Activated CD8-positive, alpha-beta T cell treated with anti-CD3 and anti-CD28 coated beads for 36 hours (primary cell): ENCODE measurements at regions not wholly inside any gene's neighbourhood (a gene's known extent, or its start where the extent isn't known, plus 50 kb on each side); places are given as distances from the start of the nearest gene placed in this dataset.

ENCODE experiments used
- ATAC-seq: fragments of 200-7000 bp; cut with Tn5 transposase; one replicate; pipeline ENCODE4 v1.10.0; 2021; ENCODE audit warnings: mild to moderate bottlenecking, moderate library complexity
- CTCF ChIA-PET: fragments of 350-600 bp; sonication (Branson Sonifier 250); formaldehyde crosslinking; loops from one replicate; lab custom pipeline; 2021; ENCODE audit warnings: antibody characterized with exemption; lab: Charles Lee
- POLR2A ChIA-PET: fragments of 350-600 bp; sonication (Branson Sonifier 250); formaldehyde crosslinking; loops from one replicate; lab custom pipeline; 2021; ENCODE audit warnings: antibody characterized with exemption; lab: Charles Lee
- DNase-seq: peaks from one replicate; pipeline ENCODE4 v3.0.0-alpha.2; 2020
- H3K27ac Mint-ChIP-seq: one replicate; pipeline ENCODE4 v1.8.0; 2021; ENCODE audit warnings: mild to moderate bottlenecking, mixed read lengths
- H3K27me3 Mint-ChIP-seq: one replicate; pipeline ENCODE4 v1.8.0; 2021; ENCODE audit warnings: mixed read lengths
- H3K36me3 Mint-ChIP-seq: one replicate; pipeline ENCODE4 v1.8.0; 2021; ENCODE audit warnings: low read depth, mixed read lengths
- H3K4me1 Mint-ChIP-seq: one replicate; pipeline ENCODE4 v1.8.0; 2021; ENCODE audit warnings: low read depth, mixed read lengths
- H3K4me3 Mint-ChIP-seq: one replicate; pipeline ENCODE4 v1.8.0; 2021; ENCODE audit warnings: mild to moderate bottlenecking, moderate library complexity, mixed read lengths
- H3K9me3 Mint-ChIP-seq: one replicate; pipeline ENCODE4 v1.8.0; 2021; ENCODE audit warnings: mixed read lengths
- intact Hi-C: fragments of 100-400 bp; cut with micrococcal nuclease; formaldehyde crosslinking; loops from one replicate; pipeline ENCODE4 v1.10.0; 2022
- TF ChIP-seq, protein P1 (sequence below): fragments of 200-600 bp; IDR thresholded peaks from one replicate; pipeline ENCODE4 v1.8.0; 2022; ENCODE audit warnings: antibody characterized with exemption, mild to moderate bottlenecking

DNA sequence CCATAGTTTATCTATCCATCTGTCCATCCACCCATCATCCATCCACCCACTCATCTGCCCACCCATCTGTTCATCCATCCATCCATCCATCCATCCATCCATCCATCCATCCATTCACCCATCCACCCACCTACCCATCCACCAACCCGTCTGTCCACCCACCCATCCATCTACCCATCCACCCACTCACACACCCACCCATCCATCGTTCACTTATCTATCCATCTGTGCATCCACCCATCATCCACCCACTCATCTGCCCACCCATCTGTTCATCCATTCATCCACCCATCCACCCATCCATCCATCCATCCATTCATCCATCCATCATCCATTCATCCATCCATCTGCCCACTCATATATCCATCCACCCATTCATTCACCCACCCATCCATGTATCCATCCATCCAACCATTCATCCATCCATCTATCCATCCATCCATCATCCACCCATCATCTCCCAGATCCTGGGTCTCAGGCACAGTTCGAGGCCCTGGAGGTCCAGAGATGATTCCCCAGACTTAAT lies 88.2 kb upstream of the WNT4 start:
- peaks cover 5% of the 10 kb centered on the region for H3K27me3 Mint-ChIP-seq
- ATAC-seq = no peak
- no peaks in the 10 kb centered on the region for H3K36me3 Mint-ChIP-seq
- H3K9me3 Mint-ChIP-seq = no peaks in the 10 kb centered on the region
- no peak for DNase-seq
- CTCF ChIA-PET = no interaction called here
- TF ChIP-seq, protein P1, sequence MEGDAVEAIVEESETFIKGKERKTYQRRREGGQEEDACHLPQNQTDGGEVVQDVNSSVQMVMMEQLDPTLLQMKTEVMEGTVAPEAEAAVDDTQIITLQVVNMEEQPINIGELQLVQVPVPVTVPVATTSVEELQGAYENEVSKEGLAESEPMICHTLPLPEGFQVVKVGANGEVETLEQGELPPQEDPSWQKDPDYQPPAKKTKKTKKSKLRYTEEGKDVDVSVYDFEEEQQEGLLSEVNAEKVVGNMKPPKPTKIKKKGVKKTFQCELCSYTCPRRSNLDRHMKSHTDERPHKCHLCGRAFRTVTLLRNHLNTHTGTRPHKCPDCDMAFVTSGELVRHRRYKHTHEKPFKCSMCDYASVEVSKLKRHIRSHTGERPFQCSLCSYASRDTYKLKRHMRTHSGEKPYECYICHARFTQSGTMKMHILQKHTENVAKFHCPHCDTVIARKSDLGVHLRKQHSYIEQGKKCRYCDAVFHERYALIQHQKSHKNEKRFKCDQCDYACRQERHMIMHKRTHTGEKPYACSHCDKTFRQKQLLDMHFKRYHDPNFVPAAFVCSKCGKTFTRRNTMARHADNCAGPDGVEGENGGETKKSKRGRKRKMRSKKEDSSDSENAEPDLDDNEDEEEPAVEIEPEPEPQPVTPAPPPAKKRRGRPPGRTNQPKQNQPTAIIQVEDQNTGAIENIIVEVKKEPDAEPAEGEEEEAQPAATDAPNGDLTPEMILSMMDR = no peak
- POLR2A ChIA-PET = no interaction called here
- no peak overlapping the region for H3K27ac Mint-ChIP-seq
- no peaks in the 10 kb centered on the region for H3K4me1 Mint-ChIP-seq
- H3K4me3 Mint-ChIP-seq = no peak overlapping the region
- intact Hi-C loops = no loop called here

- TF ChIP-seq, protein P1 = no peak
- no peak for DNase-seq
- intact Hi-C loops = no loop called here
- Mint-ChIP-seq H3K36me3 (no peaks in the 10 kb centered on the region), H3K4me1 (no peaks in the 10 kb centered on the region), H3K9me3 (no peaks in the 10 kb centered on the region), H3K27me3 (peaks cover 5% of the 10 kb centered on the region), H3K4me3 (no peak overlapping the region), H3K27ac (no peak overlapping the region)
- ATAC-seq = no peak
- POLR2A ChIA-PET = no interaction called here
- CTCF ChIA-PET = no interaction called here
These were observed 89.2 kb upstream of the WNT4 start for GRCh38 chr1:22231995-22232690.

DNA sequence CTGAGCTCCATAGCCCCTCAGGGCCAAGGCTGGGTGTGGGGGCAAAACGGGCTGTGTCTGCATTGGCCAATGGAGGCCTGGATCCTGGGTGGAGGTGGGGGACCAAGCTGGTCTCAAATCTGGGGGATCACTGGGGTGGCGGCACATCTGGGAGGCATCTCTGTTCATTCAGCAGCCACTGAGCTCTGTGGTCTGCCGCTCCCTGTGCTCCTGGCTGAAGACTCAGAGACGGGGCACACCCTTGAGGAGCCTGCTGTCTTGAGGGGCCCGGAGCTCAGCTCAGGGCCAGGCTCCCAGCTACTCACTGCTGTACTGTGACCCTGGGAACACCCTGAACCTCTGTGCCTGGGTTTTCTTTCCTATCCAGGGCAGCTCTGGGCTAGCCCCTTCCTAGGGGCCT lies 90.3 kb upstream of the WNT4 start:
- Mint-ChIP-seq H3K36me3 (no peaks in the 10 kb centered on the region), H3K4me3 (no peak overlapping the region), H3K4me1 (no peaks in the 10 kb centered on the region), H3K27ac (no peak overlapping the region), H3K27me3 (peaks cover 7% of the 10 kb centered on the region), H3K9me3 (no peaks in the 10 kb centered on the region)
- ATAC-seq (no peak), DNase-seq (no peak)
- TF ChIP-seq, protein P1 = no peak
- intact Hi-C loops = no loop called here
- ChIA-PET POLR2A (no interaction called here), CTCF (no interaction called here)

GRCh38 chr1:22234476-22235030 lies 91.7 kb upstream of the WNT4 start:
- no peak for DNase-seq
- intact Hi-C loops = no loop called here
- Mint-ChIP-seq H3K4me1 (no peaks in the 10 kb centered on the region), H3K27ac (no peak overlapping the region), H3K27me3 (peaks cover 7% of the 10 kb centered on the region), H3K36me3 (no peaks in the 10 kb centered on the region), H3K9me3 (no peaks in the 10 kb centered on the region), H3K4me3 (no peak overlapping the region)
- ChIA-PET POLR2A (no interaction called here), CTCF (no interaction called here)
- TF ChIP-seq, protein P1 = no peak
- no peak for ATAC-seq

GRCh38 chr1:22236166-22236565 lies 93.3 kb upstream of the WNT4 start:
- no peaks in the 10 kb centered on the region for H3K9me3 Mint-ChIP-seq
- TF ChIP-seq, protein P1 = no peak
- no peak overlapping the region for H3K4me3 Mint-ChIP-seq
- no peaks in the 10 kb centered on the region for H3K4me1 Mint-ChIP-seq
- intact Hi-C loops = no loop called here
- DNase-seq = no peak
- ChIA-PET CTCF (no interaction called here), POLR2A (no interaction called here)
- no peaks in the 10 kb centered on the region for H3K36me3 Mint-ChIP-seq
- no peak overlapping the region for H3K27ac Mint-ChIP-seq
- peaks cover 6% of the 10 kb centered on the region for H3K27me3 Mint-ChIP-seq
- ATAC-seq = no peak
